HepG2 (cell line): ENCODE measurements at regions not wholly inside any gene's neighbourhood (a gene's known extent, or its start where the extent isn't known, plus 50 kb on each side); places are given as distances from the start of the nearest gene placed in this dataset.
A peak's percentile ranks its signal among the peaks of the same experiment; 100 is the strongest.

ENCODE experiments used
- ATAC-seq: fragments of 200-7000 bp; cut with Tn5 transposase; 3 replicates; pipeline ENCODE4 v1.9.1; 2020; ENCODE audit warnings: mild to moderate bottlenecking, moderate library complexity
- BruUV-seq: library from RNA; stranded (reverse); fragments of 400-500 nt; replicated peaks from 2 replicates; lab custom pipeline; 2021; lab: Mats Ljungman, UMichigan
- CTCF ChIA-PET: fragments of 300-600 bp; formaldehyde crosslinking; extraction: SDS; loops from one replicate; lab custom pipeline; 2021; ENCODE audit warnings: low total read pairs, inconsistent platforms, low intra/inter-chr PET ratio; lab: Yijun Ruan, JAX
- POLR2A ChIA-PET: fragments of 350-600 bp; sonication (Branson Sonifier 250); formaldehyde crosslinking; loops from one replicate; lab custom pipeline; 2020; ENCODE audit warnings: antibody characterized with exemption, inconsistent platforms; lab: Yijun Ruan, JAX
- DNase-seq: peaks from one replicate; pipeline ENCODE4 v3.0.0-alpha.2; 2015; ENCODE audit warnings: low spot score
- FAIRE-seq: peaks from 3 replicates; lab custom pipeline; 2011; peaks lifted over from hg19 to GRCh38; lab: Jason Lieb, UNC
- H2AFZ ChIP-seq: one replicate; pipeline ENCODE4 v1.6.1; 2011; ENCODE audit warnings: low read length, inconsistent platforms
- H3K27ac ChIP-seq: fragments of 300-600 bp; 3 replicates; pipeline ENCODE4 v1.8.0; 2011; ENCODE audit warnings: mixed run types, mild to moderate bottlenecking, mixed read lengths, low read length, inconsistent platforms; ENCODE audit not compliant: insufficient read depth; ENCODE audit errors: extremely low read length
- H3K27me3 ChIP-seq, 2 experiments: fragments of 200-600 bp in 1 of 2; 2 replicates in 1 of 2; 3 replicates in 1 of 2; pipeline versions ENCODE4 v1.6.0 to v1.8.0; 2011; ENCODE audit warnings: low read length in 2 of 2, mild to moderate bottlenecking in 2 of 2, moderate library complexity in 2 of 2, inconsistent platforms in 1 of 2; ENCODE audit not compliant: insufficient read depth in 2 of 2, control insufficient read depth in 1 of 2
- H3K36me3 ChIP-seq, 2 experiments: fragments of 200-600 bp in 1 of 2; replicated peaks in 1 of 2; 2 replicates in 1 of 2; 3 replicates in 1 of 2; pipeline versions ENCODE4 v1.5.1 to v1.8.0; 2011; ENCODE audit warnings: low read length in 2 of 2, inconsistent platforms in 1 of 2; ENCODE audit not compliant: insufficient read depth in 2 of 2, control insufficient read depth in 1 of 2
- H3K4me1 ChIP-seq: 2 replicates; pipeline ENCODE4 v1.5.1; 2012; ENCODE audit warnings: low read length, inconsistent platforms; ENCODE audit not compliant: insufficient read depth
- H3K4me2 ChIP-seq: 2 replicates; pipeline ENCODE4 v1.6.0; 2011; ENCODE audit warnings: low read depth, low read length, inconsistent platforms
- H3K4me3 ChIP-seq, 3 experiments: fragments of 200-600 bp in 1 of 3; sonication (generic), shearing (Covaris generic) in 1 of 3; replicated peaks in 1 of 3; 2 replicates each; pipeline ENCODE4 v1.5.1; 2011 to 2016; ENCODE audit warnings: low read length in 3 of 3, inconsistent platforms in 2 of 3, low read depth in 2 of 3, mild to moderate bottlenecking in 2 of 3, control low read depth in 1 of 3, mixed read lengths in 1 of 3; ENCODE audit not compliant: insufficient read depth in 1 of 3
- H3K79me2 ChIP-seq: one replicate; pipeline ENCODE4 v1.6.1; 2011; ENCODE audit warnings: low read length, inconsistent platforms; ENCODE audit not compliant: insufficient read depth
- H3K9ac ChIP-seq: 2 replicates; pipeline ENCODE4 v1.6.0; 2011; ENCODE audit warnings: mild to moderate bottlenecking, low read depth, low read length, inconsistent platforms; ENCODE audit not compliant: insufficient read depth
- H3K9me3 ChIP-seq: 2 replicates; pipeline ENCODE4 v1.5.1; 2012; ENCODE audit warnings: mild to moderate bottlenecking, low read length
- H4K20me1 ChIP-seq: 2 replicates; pipeline ENCODE4 v1.6.0; 2011; ENCODE audit warnings: inconsistent platforms, mild to moderate bottlenecking, low read length, moderate library complexity; ENCODE audit not compliant: insufficient read depth
- ATF6 ChIP-seq: sonication (generic); formaldehyde crosslinking; conservative IDR thresholded peaks from 2 replicates; pipeline ENCODE4 v1.4.0; 2020; ENCODE audit warnings: missing genetic modification reagents
- CHCHD3 ChIP-seq: sonication (generic); formaldehyde crosslinking; IDR thresholded peaks from 2 replicates; pipeline ENCODE4 v1.8.0; 2022; ENCODE audit warnings: mild to moderate bottlenecking, missing genetic modification reagents, moderate library complexity
- KLF9 ChIP-seq: IDR thresholded peaks from 2 replicates; pipeline ENCODE4 v1.6.1; 2016; ENCODE audit warnings: low read depth
- MAFF ChIP-seq: IDR thresholded peaks from 2 replicates; pipeline ENCODE4 v1.6.1; 2011; ENCODE audit warnings: low read depth, low read length, improper control_type of control experiment
- MAFK ChIP-seq, 2 experiments: IDR thresholded peaks in 1 of 2; conservative IDR thresholded peaks in 1 of 2; 2 replicates each; pipeline ENCODE4 v1.6.1; 2011; ENCODE audit warnings: improper control_type of control experiment in 2 of 2, low read length in 2 of 2
- MEIS1 ChIP-seq: sonication (generic); formaldehyde crosslinking; IDR thresholded peaks from 2 replicates; pipeline ENCODE4 v1.9.0; 2021; ENCODE audit warnings: mild to moderate bottlenecking, missing genetic modification reagents, moderate library complexity, borderline replicate concordance
- PATZ1 ChIP-seq: sonication (generic); formaldehyde crosslinking; IDR thresholded peaks from 2 replicates; pipeline ENCODE4 v1.4.0; 2020; ENCODE audit warnings: missing genetic modification reagents
- PRPF4 ChIP-seq: fragments of 200-400 bp; formaldehyde crosslinking; IDR thresholded peaks from 2 replicates; pipeline ENCODE4 v1.6.1; 2016; ENCODE audit warnings: low read length, low read depth; ENCODE audit not compliant: poor library complexity, severe bottlenecking
- SP5 ChIP-seq: IDR thresholded peaks from 2 replicates; pipeline ENCODE4 v1.6.1; 2016; ENCODE audit warnings: low read depth, borderline replicate concordance
- TBX3 ChIP-seq: fragments of 450-650 bp; IDR thresholded peaks from 2 replicates; pipeline ENCODE4 v1.6.1; 2017; ENCODE audit warnings: antibody characterized with exemption, mild to moderate bottlenecking, inconsistent platforms, borderline replicate concordance
- ZNF562 ChIP-seq: sonication (generic); formaldehyde crosslinking; IDR thresholded peaks from 2 replicates; pipeline ENCODE4 v1.8.0; 2022; ENCODE audit warnings: missing genetic modification reagents, borderline replicate concordance
- ZNF569 ChIP-seq: sonication (generic); formaldehyde crosslinking; IDR thresholded peaks from 2 replicates; pipeline ENCODE4 v1.5.0; 2020; ENCODE audit warnings: mild to moderate bottlenecking, missing genetic modification reagents, moderate library complexity, borderline replicate concordance
- ZNF878 ChIP-seq: sonication (generic); formaldehyde crosslinking; IDR thresholded peaks from 2 replicates; pipeline ENCODE4 v1.8.1; 2023; ENCODE audit warnings: mild to moderate bottlenecking, missing genetic modification reagents, moderate library complexity
- WGBS: methylation state at CpG from one replicate; pipeline ENCODE4 v1.1.6; 2017; ENCODE audit warnings: low lambda C conversion rate; 5-methylcytosine and 5-hydroxymethylcytosine counted together
- in situ Hi-C: cut with HindIII; loops from 2 replicates; pipeline ENCODE4 v1.10.0; 2017; ENCODE audit warnings: low pct_unique_long_range_greater_than_20kb; ENCODE audit not compliant: extremely low pct_ligation_motif_present
- intact Hi-C: fragments of 100-400 bp; cut with micrococcal nuclease; formaldehyde crosslinking; loops from one replicate; pipeline ENCODE4 v1.10.0; 2022; ENCODE audit not compliant: unreplicated experiment

- Histone ChIP-seq H3K27me3 (no peaks in the 10 kb centered on the region), H3K9me3 (peaks cover 22% of the 10 kb centered on the region; the same call in 1 of the 2 replicates), H3K4me1 (no peaks in the 10 kb centered on the region), H3K4me2 (no peak overlapping the region), H4K20me1 (no peaks in the 10 kb centered on the region), H2AFZ (no peak overlapping the region), H3K4me3 (no peak overlapping the region), H3K36me3 (no peaks in the 10 kb centered on the region), H3K27ac (no peak overlapping the region), H3K79me2 (no peaks in the 10 kb centered on the region), H3K9ac (no peak overlapping the region)
- ATAC-seq (no peak), DNase-seq (no peak), FAIRE-seq (no peak)
- TF ChIP-seq PRPF4 (no peak), ATF6 (CRISPR knock-in tag) (no peak), ZNF878 (CRISPR knock-in tag) (no peak), SP5 (CRISPR knock-in tag) (no peak), KLF9 (CRISPR knock-in tag) (no peak), ZNF562 (CRISPR knock-in tag) (no peak), MAFF (peak; percentile 53; the same call in 1 of the 2 replicates), MEIS1 (CRISPR knock-in tag) (no peak), PATZ1 (CRISPR knock-in tag) (no peak), ZNF569 (no peak), TBX3 (no peak), MAFK (conservative IDR thresholded peaks at IDR 0.05 in 1 of 2, IDR thresholded peaks at IDR 0.05 in 1 of 2; ENCODE audit: low read length in 2 of 2) (peak; percentile 46 to 53; a peak in 3 of 4 replicates), CHCHD3 (CRISPR knock-in tag) (no peak)
- in situ Hi-C loops = no loop called here
- intact Hi-C loops = no loop called here
- no TSS peak for BruUV-seq
- WGBS = 3% methylated on average over 4 of the region's 4 CpGs
- ChIA-PET POLR2A (no interaction called here), CTCF (no interaction called here)
Observed at GRCh38 chr20:16173044-16173443, 400.2 kb downstream of the KIF16B start.
